ENCODE measurements at regions not wholly inside any gene's neighbourhood (a gene's known extent, or its start where the extent isn't known, plus 50 kb on each side); places are given as distances from the start of the nearest gene placed in this dataset.

GRCh38 chr7:3107228-3107763 lies 63.6 kb upstream of the CARD11 start:
- TF ChIP-seq CTCF (IDR thresholded peaks at IDR 0.05; ENCODE audit: borderline replicate concordance, control extremely low read depth, extremely low read depth, insufficient read depth, missing control alignments) = no peak
- in situ Hi-C loops (cut with MboI; ENCODE audit: low sequenced_read_pairs, unreplicated experiment) = no loop called here
- no peak for DNase-seq (ENCODE audit: low spot score)

GRCh38 chr7:3107889-3108570 lies 64.4 kb upstream of the CARD11 start:
- in situ Hi-C loops (cut with MboI; ENCODE audit: low sequenced_read_pairs, unreplicated experiment) = no loop called here
- TF ChIP-seq CTCF (IDR thresholded peaks at IDR 0.05; ENCODE audit: borderline replicate concordance, control extremely low read depth, extremely low read depth, insufficient read depth, missing control alignments) = no peak
- DNase-seq (ENCODE audit: low spot score) = no peak

GRCh38 chr7:3109311-3109915 lies 65.7 kb upstream of the CARD11 start:
- no peak for DNase-seq (ENCODE audit: low spot score)
- in situ Hi-C loops (cut with MboI; ENCODE audit: low sequenced_read_pairs, unreplicated experiment) = no loop called here
- TF ChIP-seq CTCF (IDR thresholded peaks at IDR 0.05; ENCODE audit: borderline replicate concordance, control extremely low read depth, extremely low read depth, insufficient read depth, missing control alignments) = no peak

GRCh38 chr7:3112479-3113134 lies 68.9 kb upstream of the CARD11 start:
- TF ChIP-seq CTCF (IDR thresholded peaks at IDR 0.05; ENCODE audit: borderline replicate concordance, control extremely low read depth, extremely low read depth, insufficient read depth, missing control alignments) = no peak
- DNase-seq (ENCODE audit: low spot score) = no peak
- in situ Hi-C loops (cut with MboI; ENCODE audit: low sequenced_read_pairs, unreplicated experiment) = no loop called here

- DNase-seq (ENCODE audit: low spot score) = no peak
- in situ Hi-C loops (cut with MboI; ENCODE audit: low sequenced_read_pairs, unreplicated experiment) = no loop called here
- no peak for TF ChIP-seq CTCF (IDR thresholded peaks at IDR 0.05; ENCODE audit: borderline replicate concordance, control extremely low read depth, extremely low read depth, insufficient read depth, missing control alignments)
Measured at GRCh38 chr7:3114917-3115316, 71.2 kb upstream of the CARD11 start.

DNA sequence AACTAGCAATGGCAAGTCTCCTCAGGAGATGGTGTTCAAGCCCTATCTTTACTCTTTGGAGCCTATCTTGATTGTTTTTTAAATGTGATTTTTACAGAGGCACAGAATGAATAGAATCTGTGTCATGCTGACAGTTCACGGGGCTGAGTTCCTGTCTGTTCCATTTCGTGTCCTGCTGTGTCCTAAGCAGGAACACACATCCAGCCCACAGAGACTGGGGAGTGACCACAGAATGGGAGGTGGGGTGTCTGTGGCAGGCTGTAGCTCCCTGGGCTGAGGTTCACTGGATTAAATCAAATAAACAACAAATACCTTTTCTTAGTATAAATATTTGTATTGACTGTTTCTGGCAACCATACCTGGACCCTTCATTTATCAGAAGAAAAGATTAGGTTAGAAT lies 73.4 kb upstream of the CARD11 start:
- in situ Hi-C loops (cut with MboI; ENCODE audit: low sequenced_read_pairs, unreplicated experiment) = no loop called here
- no peak for TF ChIP-seq CTCF (IDR thresholded peaks at IDR 0.05; ENCODE audit: borderline replicate concordance, control extremely low read depth, extremely low read depth, insufficient read depth, missing control alignments)

More for the DNA sequence above, 73.4 kb upstream of the CARD11 start:
- no peak for DNase-seq (ENCODE audit: low spot score)

Data from GM13976 (cell line).